ENCODE measurements at regions not wholly inside any gene's neighbourhood (a gene's known extent, or its start where the extent isn't known, plus 50 kb on each side); places are given as distances from the start of the nearest gene placed in this dataset.

- no peak for TF ChIP-seq POLR2AphosphoS5 (IDR thresholded peaks at IDR 0.05; ENCODE audit: low read depth, low read length)
- no peak for TF ChIP-seq CTCF (IDR thresholded peaks at IDR 0.05)
- no peak for TF ChIP-seq TCF7L2 (IDR thresholded peaks at IDR 0.05; ENCODE audit: low read depth, low read length)
- TF ChIP-seq REST (IDR thresholded peaks at IDR 0.05; ENCODE audit: insufficient read depth in 1 of 2, low read depth in 2 of 2, low read length in 1 of 2): no peak
Measured at GRCh38 chr9:16282718-16283117, 587.8 kb downstream of the BNC2 start.
